ENCODE measurements at regions not wholly inside any gene's neighbourhood (a gene's known extent, or its start where the extent isn't known, plus 50 kb on each side); places are given as distances from the start of the nearest gene placed in this dataset.
A peak's percentile ranks its signal among the peaks of the same experiment; 100 is the strongest.

DNA sequence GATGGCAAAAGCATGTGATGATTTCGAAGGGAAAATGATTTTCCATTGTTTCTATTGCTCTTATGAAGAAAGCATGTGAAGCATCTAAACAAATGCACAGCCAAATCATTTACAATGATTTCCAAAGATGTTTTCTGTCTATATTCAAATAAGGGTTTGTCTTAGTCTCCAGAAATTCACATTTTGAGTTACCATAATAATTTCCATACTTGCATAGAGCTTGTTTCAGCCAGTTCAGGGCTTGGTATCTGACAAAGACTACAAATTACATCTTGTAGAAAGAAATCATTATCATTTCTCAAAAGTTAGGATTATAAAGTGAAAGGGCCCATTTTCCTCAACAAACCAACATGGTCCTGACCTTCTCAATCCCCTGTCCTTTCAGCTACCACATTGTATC is 74.4 kb upstream of the PLEKHG1 start:
- H3K36me3 Mint-ChIP-seq: no peaks in the 10 kb centered on the region
- no peaks in the 10 kb centered on the region for H3K9me3 Mint-ChIP-seq
- no peak overlapping the region for H3K27ac Mint-ChIP-seq
- ATAC-seq (no peak), DNase-seq (ENCODE audit: low spot score in 2 of 2) (no peak)

GRCh38 chr6:150527100-150527499 is 72.6 kb upstream of the PLEKHG1 start:
- no peak for DNase-seq (ENCODE audit: low spot score in 2 of 2)
- Mint-ChIP-seq H3K36me3 (no peaks in the 10 kb centered on the region), H3K27ac (no peak overlapping the region), H3K9me3 (no peaks in the 10 kb centered on the region)
- no peak for ATAC-seq

DNA sequence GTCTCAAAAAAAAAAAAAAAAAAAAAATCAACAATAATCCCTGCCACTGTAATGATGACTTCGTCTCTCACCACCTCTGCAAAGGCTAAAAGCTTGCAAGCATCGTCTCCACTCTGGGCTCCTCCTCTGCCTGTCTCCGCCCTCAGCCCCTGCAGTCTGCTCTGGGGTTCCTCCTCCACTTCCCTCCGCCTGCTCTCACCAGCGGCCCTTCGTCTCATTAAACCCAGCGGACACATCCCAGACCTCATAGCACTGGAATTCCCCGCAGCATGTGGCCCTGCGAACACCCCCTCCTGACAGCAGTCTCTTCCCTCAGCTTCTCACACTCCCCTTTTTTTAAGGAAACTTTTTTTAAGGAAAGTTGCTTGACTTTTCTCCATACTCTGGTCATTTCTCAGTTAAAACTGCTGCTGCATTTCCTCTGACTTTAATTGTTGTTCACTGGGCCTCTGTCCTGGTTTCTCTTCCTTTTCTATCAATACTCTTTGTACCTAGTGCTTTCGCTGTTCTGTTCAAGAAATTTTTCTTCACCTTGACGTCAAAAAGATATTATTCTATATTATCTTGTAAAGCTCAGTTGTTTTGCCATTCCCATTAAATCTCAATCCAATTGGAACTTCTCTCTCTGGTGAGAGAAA is 70.9 kb upstream of the PLEKHG1 start:
- H3K27ac Mint-ChIP-seq: peak overlapping the region in 1 of 2 donors; percentile 18
- H3K36me3 Mint-ChIP-seq: no peaks in the 10 kb centered on the region
- ATAC-seq: no peak
- no peak for DNase-seq (ENCODE audit: low spot score in 2 of 2)
- H3K9me3 Mint-ChIP-seq: no peaks in the 10 kb centered on the region

DNA sequence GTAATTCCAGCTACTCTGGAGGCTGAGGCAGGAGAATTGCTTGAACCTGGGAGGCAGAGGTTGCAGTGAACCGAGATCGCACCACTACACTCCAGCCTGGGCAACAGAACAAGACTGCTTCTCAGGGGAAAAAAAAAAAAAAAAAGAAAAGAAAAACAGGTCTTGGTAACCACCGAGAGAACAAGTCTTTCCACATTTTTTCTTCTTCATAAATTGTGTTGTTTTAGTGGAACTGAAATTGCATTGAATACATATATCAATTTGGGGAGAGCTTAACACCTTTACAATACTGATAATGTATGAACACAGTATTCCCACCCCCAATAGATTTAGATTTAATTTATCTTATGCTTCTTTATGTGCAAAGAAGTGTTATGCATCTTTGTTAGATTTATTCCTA is 70.0 kb upstream of the PLEKHG1 start:
- H3K27ac Mint-ChIP-seq: no peak overlapping the region
- ATAC-seq: no peak
- H3K9me3 Mint-ChIP-seq: no peaks in the 10 kb centered on the region
- DNase-seq (ENCODE audit: low spot score in 2 of 2): no peak
- no peaks in the 10 kb centered on the region for H3K36me3 Mint-ChIP-seq

DNA sequence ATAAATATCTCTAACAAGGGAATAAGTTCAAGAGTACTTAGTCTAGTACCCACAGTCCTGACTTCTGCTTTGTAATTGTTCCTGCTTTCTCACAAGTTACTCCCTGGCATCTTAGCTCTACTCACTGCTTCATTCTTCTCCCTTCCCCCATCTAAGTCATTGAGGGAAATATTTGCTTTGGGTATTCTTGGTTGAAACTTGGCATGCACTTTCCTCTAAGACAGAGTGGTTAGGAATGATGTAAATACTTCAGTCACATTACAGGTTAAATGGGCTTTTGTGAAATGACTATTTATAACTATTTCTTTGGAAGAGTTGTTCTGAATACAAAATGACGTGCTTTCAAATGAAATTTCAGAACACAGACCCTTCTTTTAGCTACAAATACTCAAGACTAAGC is 67.7 kb upstream of the PLEKHG1 start:
- no peak for DNase-seq (ENCODE audit: low spot score in 2 of 2)
- ATAC-seq: no peak
- no peak overlapping the region for H3K27ac Mint-ChIP-seq
- no peaks in the 10 kb centered on the region for H3K36me3 Mint-ChIP-seq
- no peaks in the 10 kb centered on the region for H3K9me3 Mint-ChIP-seq

GRCh38 chr6:150534553-150534952 is 65.1 kb upstream of the PLEKHG1 start:
- H3K9me3 Mint-ChIP-seq: peaks cover 4 to 12% of the 10 kb centered on the region in 2 donors
- H3K36me3 Mint-ChIP-seq: no peaks in the 10 kb centered on the region
- ATAC-seq: no peak
- DNase-seq (ENCODE audit: low spot score in 2 of 2): no peak
- no peak overlapping the region for H3K27ac Mint-ChIP-seq

GRCh38 chr6:150535151-150535804 is 64.4 kb upstream of the PLEKHG1 start:
- H3K9me3 Mint-ChIP-seq: peaks cover 4 to 12% of the 10 kb centered on the region in 2 donors

DNA sequence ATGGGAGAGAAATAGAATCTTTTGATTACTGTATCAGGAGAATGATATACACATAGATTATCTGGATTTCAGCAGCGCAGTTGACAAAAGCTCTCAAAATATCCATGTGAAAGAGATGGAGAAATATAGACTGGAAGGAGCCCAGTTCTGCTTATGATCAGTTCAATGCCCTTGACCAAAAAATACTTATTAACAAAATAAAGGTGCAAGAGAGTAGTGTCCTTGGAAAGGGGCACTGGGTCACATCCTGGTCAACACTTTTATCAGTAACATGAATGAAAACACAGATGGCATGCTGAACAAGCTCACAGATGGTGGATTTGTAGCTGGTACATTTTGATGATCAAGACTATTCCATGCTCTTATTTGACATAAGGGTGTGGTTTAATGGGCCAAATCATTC is 63.9 kb upstream of the PLEKHG1 start:
- ATAC-seq: no peak
- Mint-ChIP-seq H3K27ac (no peak overlapping the region), H3K9me3 (peaks cover 4 to 12% of the 10 kb centered on the region in 2 donors), H3K36me3 (no peaks in the 10 kb centered on the region)
- no peak for DNase-seq (ENCODE audit: low spot score in 2 of 2)

More at GRCh38 chr6:150535151-150535804, 64.4 kb upstream of the PLEKHG1 start:
- no peak for DNase-seq (ENCODE audit: low spot score in 2 of 2)
- Mint-ChIP-seq H3K36me3 (no peaks in the 10 kb centered on the region), H3K27ac (no peak overlapping the region)
- ATAC-seq: no peak

- ATAC-seq (no peak), DNase-seq (ENCODE audit: low spot score in 2 of 2) (no peak)
- no peaks in the 10 kb centered on the region for H3K36me3 Mint-ChIP-seq
- H3K9me3 Mint-ChIP-seq: peaks cover 4 to 12% of the 10 kb centered on the region in 2 donors
- no peak overlapping the region for H3K27ac Mint-ChIP-seq
Measured at GRCh38 chr6:150536835-150537234, 62.9 kb upstream of the PLEKHG1 start.

DNA sequence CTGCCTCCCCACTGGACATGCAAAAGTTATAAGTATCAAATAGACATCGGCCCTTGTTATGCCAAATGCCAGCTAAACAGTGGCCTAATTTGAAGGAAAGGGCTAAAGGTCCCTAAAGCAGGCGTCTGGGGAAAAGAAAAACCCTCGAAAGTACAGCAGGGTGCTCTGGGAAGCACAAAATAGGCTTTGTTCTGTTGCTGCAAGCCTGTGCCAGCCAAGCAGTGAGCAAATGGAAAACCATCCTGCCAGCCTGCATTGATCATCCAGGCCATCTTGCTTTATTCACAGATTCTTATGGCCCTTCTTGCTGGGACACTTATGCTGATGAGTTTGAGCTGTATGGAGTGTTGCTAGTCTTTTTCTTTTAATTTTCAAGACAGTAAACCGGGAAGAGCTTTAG is 62.2 kb upstream of the PLEKHG1 start:
- Mint-ChIP-seq H3K9me3 (peaks cover 4 to 12% of the 10 kb centered on the region in 2 donors), H3K27ac (no peak overlapping the region), H3K36me3 (no peaks in the 10 kb centered on the region)
- no peak for ATAC-seq
- no peak for DNase-seq (ENCODE audit: low spot score in 2 of 2)

- H3K36me3 Mint-ChIP-seq: no peaks in the 10 kb centered on the region
- ATAC-seq (no peak), DNase-seq (ENCODE audit: low spot score in 2 of 2) (no peak)
- H3K27ac Mint-ChIP-seq: no peak overlapping the region
- H3K9me3 Mint-ChIP-seq: peaks cover 4 to 12% of the 10 kb centered on the region in 2 donors
Measured at GRCh38 chr6:150537893-150538292, 61.8 kb upstream of the PLEKHG1 start.

DNA sequence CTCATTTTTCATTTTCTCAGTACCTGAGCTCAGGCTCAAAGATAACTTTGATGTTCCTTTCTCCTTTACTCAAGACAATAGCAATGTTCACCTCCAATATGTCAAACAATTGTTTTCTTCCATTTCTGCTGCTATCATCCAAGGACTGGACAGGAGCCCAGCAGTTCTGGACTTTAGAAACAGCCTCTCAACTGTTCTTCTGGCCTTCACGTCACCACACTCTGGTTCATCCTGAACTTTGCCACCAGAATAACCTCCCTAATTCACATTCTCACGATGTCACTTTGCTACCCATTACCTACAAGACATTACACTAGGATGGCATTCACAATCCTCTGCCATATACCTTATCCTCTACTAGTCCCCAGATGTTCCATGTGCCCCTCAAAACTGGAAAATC is 60.6 kb upstream of the PLEKHG1 start:
- Mint-ChIP-seq H3K9me3 (peaks cover 4 to 12% of the 10 kb centered on the region in 2 donors), H3K27ac (no peak overlapping the region), H3K36me3 (no peaks in the 10 kb centered on the region)
- ATAC-seq (no peak), DNase-seq (ENCODE audit: low spot score in 2 of 2) (no peak)

DNA sequence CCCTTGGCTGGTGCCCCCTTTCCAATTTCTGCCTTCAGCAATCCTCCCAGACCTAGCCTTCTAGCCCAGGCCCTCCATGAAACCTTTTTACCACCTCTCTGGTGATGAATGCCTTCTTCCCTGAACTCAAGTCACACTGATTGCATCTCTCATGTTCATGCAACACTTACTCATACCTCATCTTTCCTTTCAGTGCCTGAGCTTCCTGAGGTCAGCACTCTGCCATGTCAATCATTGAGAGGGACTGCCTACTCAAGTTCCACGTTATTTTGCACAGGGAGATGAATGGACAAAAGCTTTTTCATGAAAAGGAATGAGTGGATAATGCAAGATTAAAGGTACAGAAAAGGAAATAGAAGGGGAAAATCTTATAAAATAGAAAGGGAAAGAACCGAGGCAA is 60.1 kb upstream of the PLEKHG1 start:
- DNase-seq (ENCODE audit: low spot score in 2 of 2) (no peak), ATAC-seq (peak in 1 of 2 donors; percentile 29)

DNA sequence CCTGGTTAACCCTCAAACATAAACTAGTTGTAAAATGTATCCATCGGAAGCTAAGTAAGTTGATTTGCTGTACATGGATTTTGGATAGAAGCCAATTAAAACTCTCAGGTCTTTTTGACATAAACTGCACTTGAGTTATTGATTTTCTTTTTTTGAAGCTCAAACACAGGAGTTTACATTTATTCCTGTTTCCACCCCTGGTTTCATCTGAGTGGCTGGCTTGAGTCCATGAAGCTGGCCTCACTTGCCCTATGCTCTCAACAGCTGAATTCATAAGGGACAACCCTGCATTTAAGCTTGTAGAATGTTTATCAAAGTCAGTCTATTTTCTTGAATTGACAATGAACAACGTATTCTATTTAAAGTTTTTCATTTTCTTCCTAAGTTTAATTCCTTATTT is 58.1 kb upstream of the PLEKHG1 start:
- ATAC-seq: no peak
- Mint-ChIP-seq H3K9me3 (peaks cover 4 to 12% of the 10 kb centered on the region in 2 donors), H3K36me3 (no peaks in the 10 kb centered on the region), H3K27ac (no peak overlapping the region)
- DNase-seq (ENCODE audit: low spot score in 2 of 2): no peak

More for the DNA sequence above, 60.1 kb upstream of the PLEKHG1 start:
- no peaks in the 10 kb centered on the region for H3K36me3 Mint-ChIP-seq
- no peak overlapping the region for H3K27ac Mint-ChIP-seq
- H3K9me3 Mint-ChIP-seq: peaks cover 4 to 12% of the 10 kb centered on the region in 2 donors

GRCh38 chr6:150543178-150543577 is 56.5 kb upstream of the PLEKHG1 start:
- ATAC-seq (no peak), DNase-seq (ENCODE audit: low spot score in 2 of 2) (no peak)
- H3K27ac Mint-ChIP-seq: no peak overlapping the region
- H3K36me3 Mint-ChIP-seq: no peaks in the 10 kb centered on the region
- H3K9me3 Mint-ChIP-seq: peaks cover 4 to 8% of the 10 kb centered on the region in 2 donors

DNA sequence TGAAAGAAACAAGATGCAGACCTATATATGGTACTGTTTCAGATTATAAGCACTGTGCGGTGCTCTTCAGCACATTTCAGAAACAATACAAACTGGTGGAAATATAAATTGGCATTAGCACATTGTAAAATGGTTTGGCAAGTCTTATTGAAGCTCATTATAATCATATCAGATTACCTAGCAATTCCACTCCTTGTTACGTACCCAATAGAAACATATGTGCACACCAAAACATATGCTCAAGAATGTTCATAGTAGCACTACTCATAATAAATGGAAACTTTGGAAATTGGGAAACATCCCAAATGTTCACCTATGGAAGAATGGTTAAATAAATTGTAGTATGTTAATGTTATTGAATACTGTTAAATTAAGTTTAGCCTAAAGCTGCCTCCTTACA is 54.9 kb upstream of the PLEKHG1 start:
- H3K27ac Mint-ChIP-seq: no peak overlapping the region
- no peak for DNase-seq (ENCODE audit: low spot score in 2 of 2)
- H3K9me3 Mint-ChIP-seq: no peaks in the 10 kb centered on the region
- no peaks in the 10 kb centered on the region for H3K36me3 Mint-ChIP-seq
- ATAC-seq: no peak

DNA sequence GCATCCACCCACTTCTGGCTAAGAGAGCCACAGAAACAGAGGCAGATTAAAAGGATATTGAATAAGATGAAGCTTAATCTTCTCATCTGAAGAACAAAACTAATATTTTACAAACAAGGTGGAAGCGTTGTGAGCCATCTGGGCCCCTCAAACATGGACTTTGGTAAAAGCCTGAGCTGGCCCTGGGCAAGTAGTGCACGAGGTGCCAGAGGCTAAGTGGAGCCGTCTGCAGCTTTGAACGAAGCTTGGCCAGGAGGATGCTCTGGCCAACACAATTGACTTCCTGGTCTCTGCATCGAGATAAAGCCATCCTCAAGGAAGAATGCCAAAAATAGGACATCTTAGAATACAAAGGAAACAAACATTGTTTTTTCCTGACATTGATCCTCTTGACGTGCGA is 53.2 kb upstream of the PLEKHG1 start:
- ATAC-seq (no peak), DNase-seq (ENCODE audit: low spot score in 2 of 2) (no peak)
- Mint-ChIP-seq H3K9me3 (no peaks in the 10 kb centered on the region), H3K27ac (no peak overlapping the region), H3K36me3 (no peaks in the 10 kb centered on the region)
